OCI-LY3 (cell line): ENCODE measurements at regions not wholly inside any gene's neighbourhood (a gene's known extent, or its start where the extent isn't known, plus 50 kb on each side); places are given as distances from the start of the nearest gene placed in this dataset.
"Not testable (repeated sequence)": the region's sequence is repeated elsewhere in the genome, so short reads cannot be mapped to it uniquely, and the experiment has no call there.

Source experiments
- H2AFZ ChIP-seq: fragments of 200-600, 300-600 bp; shearing (Covaris generic); 2 replicates; pipeline ENCODE4 v1.6.0; 2014; ENCODE audit warnings: antibody characterized with exemption, low read depth, low read length
- H3K27ac ChIP-seq: fragments of 200-600, 300-600 bp; sonication (generic); 2 replicates; pipeline ENCODE4 v1.5.1; 2014; ENCODE audit warnings: mild to moderate bottlenecking, low read length, moderate library complexity, mixed read lengths
- H3K27me3 ChIP-seq: fragments of 200-600, 300-600 bp; sonication (generic); 2 replicates; pipeline ENCODE4 v1.6.1; 2014; ENCODE audit warnings: low read depth, low read length, mixed read lengths
- H3K36me3 ChIP-seq: fragments of 200-600, 300-600 bp; sonication (generic); replicated peaks from 2 replicates; pipeline ENCODE3; 2014; ENCODE audit warnings: low read depth, low read length, mixed read lengths
- H3K4me1 ChIP-seq: fragments of 300-600, 200-600 bp; sonication (generic); 2 replicates; pipeline ENCODE4 v1.6.1; 2014; ENCODE audit warnings: low read length, mixed read lengths
- H3K4me2 ChIP-seq: fragments of 200-600, 300-600 bp; sonication (generic); 2 replicates; pipeline ENCODE4 v1.6.1; 2014; ENCODE audit warnings: low read length, mixed read lengths
- H3K4me3 ChIP-seq: fragments of 300-600, 200-600 bp; sonication (generic); 2 replicates; pipeline ENCODE4 v1.5.1; 2014; ENCODE audit warnings: antibody characterized with exemption, mild to moderate bottlenecking, low read length, moderate library complexity
- H3K79me2 ChIP-seq: fragments of 300-600, 200-600 bp; shearing (Covaris generic); 2 replicates; pipeline ENCODE4 v1.6.1; 2014; ENCODE audit warnings: mild to moderate bottlenecking, low read length, mixed read lengths
- H3K9ac ChIP-seq: fragments of 300-600, 200-600 bp; shearing (Covaris generic); 2 replicates; pipeline ENCODE4 v1.6.0; 2014; ENCODE audit warnings: mild to moderate bottlenecking, low read length, moderate library complexity
- H3K9me3 ChIP-seq: fragments of 200-600, 300-600 bp; shearing (Covaris generic); 2 replicates; pipeline ENCODE4 v1.6.1; 2014; ENCODE audit warnings: low read length, mixed read lengths; ENCODE audit not compliant: insufficient read depth
- H4K20me1 ChIP-seq: fragments of 200-600, 300-600 bp; sonication (generic); 2 replicates; pipeline ENCODE4 v1.6.1; 2016; ENCODE audit warnings: low read length, mixed read lengths; ENCODE audit not compliant: insufficient read depth
- EZH2phosphoT487 ChIP-seq: fragments of 200-600 bp; shearing (Covaris generic); IDR thresholded peaks from 2 replicates; pipeline ENCODE4 v1.6.1; 2018; ENCODE audit warnings: antibody characterized with exemption, mixed run types, low read depth
- TF ChIP-seq, protein P1 (sequence below): fragments of 200-600, 300-600 bp; sonication (generic); IDR thresholded peaks from 2 replicates; pipeline ENCODE4 v1.5.1; 2014; ENCODE audit warnings: antibody characterized with exemption, low read length, low read depth

- Histone ChIP-seq H3K4me2 (no peak overlapping the region), H3K27ac (no peak overlapping the region), H4K20me1 (no peaks in the 10 kb centered on the region), H2AFZ (no peak overlapping the region), H3K36me3 (no peaks in the 10 kb centered on the region), H3K4me3 (no peak overlapping the region), H3K9ac (no peak overlapping the region), H3K79me2 (no peaks in the 10 kb centered on the region), H3K9me3 (no peaks in the 10 kb centered on the region), H3K4me1 (no peaks in the 10 kb centered on the region), H3K27me3 (peaks cover 26% of the 10 kb centered on the region)
- TF ChIP-seq, protein P1, sequence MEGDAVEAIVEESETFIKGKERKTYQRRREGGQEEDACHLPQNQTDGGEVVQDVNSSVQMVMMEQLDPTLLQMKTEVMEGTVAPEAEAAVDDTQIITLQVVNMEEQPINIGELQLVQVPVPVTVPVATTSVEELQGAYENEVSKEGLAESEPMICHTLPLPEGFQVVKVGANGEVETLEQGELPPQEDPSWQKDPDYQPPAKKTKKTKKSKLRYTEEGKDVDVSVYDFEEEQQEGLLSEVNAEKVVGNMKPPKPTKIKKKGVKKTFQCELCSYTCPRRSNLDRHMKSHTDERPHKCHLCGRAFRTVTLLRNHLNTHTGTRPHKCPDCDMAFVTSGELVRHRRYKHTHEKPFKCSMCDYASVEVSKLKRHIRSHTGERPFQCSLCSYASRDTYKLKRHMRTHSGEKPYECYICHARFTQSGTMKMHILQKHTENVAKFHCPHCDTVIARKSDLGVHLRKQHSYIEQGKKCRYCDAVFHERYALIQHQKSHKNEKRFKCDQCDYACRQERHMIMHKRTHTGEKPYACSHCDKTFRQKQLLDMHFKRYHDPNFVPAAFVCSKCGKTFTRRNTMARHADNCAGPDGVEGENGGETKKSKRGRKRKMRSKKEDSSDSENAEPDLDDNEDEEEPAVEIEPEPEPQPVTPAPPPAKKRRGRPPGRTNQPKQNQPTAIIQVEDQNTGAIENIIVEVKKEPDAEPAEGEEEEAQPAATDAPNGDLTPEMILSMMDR = no peak
- no peak for TF ChIP-seq EZH2phosphoT487
Measured at GRCh38 chr12:13911756-13912554, 69.4 kb downstream of the GRIN2B start.

- H3K9ac ChIP-seq = no peak overlapping the region
- H3K4me2 ChIP-seq = no peak overlapping the region
- no peak overlapping the region for H3K27ac ChIP-seq
- H4K20me1 ChIP-seq = no peaks in the 10 kb centered on the region
- H2AFZ ChIP-seq = no peak overlapping the region
- no peak for TF ChIP-seq EZH2phosphoT487
- TF ChIP-seq, protein P1 = no peak
- H3K27me3 ChIP-seq = peaks cover 22% of the 10 kb centered on the region
- H3K79me2 ChIP-seq = no peaks in the 10 kb centered on the region
- no peaks in the 10 kb centered on the region for H3K4me1 ChIP-seq
- H3K36me3 ChIP-seq = no peaks in the 10 kb centered on the region
- H3K9me3 ChIP-seq = no peaks in the 10 kb centered on the region; the same call in 1 of the 2 replicates
- H3K4me3 ChIP-seq = no peak overlapping the region
Measured at GRCh38 chr12:13905794-13906193, 75.6 kb downstream of the GRIN2B start.

GRCh38 chr12:13900718-13901117 is 80.7 kb downstream of the GRIN2B start:
- H4K20me1 ChIP-seq = no peaks in the 10 kb centered on the region
- no peaks in the 10 kb centered on the region; the same call in 1 of the 2 replicates for H3K9me3 ChIP-seq
- no peaks in the 10 kb centered on the region for H3K4me1 ChIP-seq
- H3K27ac ChIP-seq = no peak overlapping the region
- H3K27me3 ChIP-seq = no peaks in the 10 kb centered on the region
- no peak for TF ChIP-seq EZH2phosphoT487
- TF ChIP-seq, protein P1 = no peak
- no peaks in the 10 kb centered on the region for H3K79me2 ChIP-seq
- no peak overlapping the region for H2AFZ ChIP-seq
- H3K36me3 ChIP-seq = no peaks in the 10 kb centered on the region
- H3K4me3 ChIP-seq = no peak overlapping the region
- no peak overlapping the region for H3K4me2 ChIP-seq
- H3K9ac ChIP-seq = no peak overlapping the region

- not testable (repeated sequence) for H3K4me3 ChIP-seq, H2AFZ ChIP-seq, H3K9ac ChIP-seq, H3K79me2 ChIP-seq, H3K36me3 ChIP-seq, H3K4me2 ChIP-seq, H3K27me3 ChIP-seq, H3K27ac ChIP-seq, H3K9me3 ChIP-seq, H4K20me1 ChIP-seq, H3K4me1 ChIP-seq
Measured at GRCh38 chr12:13898387-13898786, 83.0 kb downstream of the GRIN2B start.
